GM18870 (cell line): ENCODE measurements at regions not wholly inside any gene's neighbourhood (a gene's known extent, or its start where the extent isn't known, plus 50 kb on each side); places are given as distances from the start of the nearest gene placed in this dataset.
"Not testable (repeated sequence)": the region's sequence is repeated elsewhere in the genome, so short reads cannot be mapped to it uniquely, and the experiment has no call there.

Source experiments
- ATAC-seq: cut with Tn5 transposase; IDR thresholded peaks from one replicate; pipeline ENCODE4 v1.9.1; 2021; ENCODE audit warnings: moderate library complexity; ENCODE audit not compliant: unreplicated experiment

DNA sequence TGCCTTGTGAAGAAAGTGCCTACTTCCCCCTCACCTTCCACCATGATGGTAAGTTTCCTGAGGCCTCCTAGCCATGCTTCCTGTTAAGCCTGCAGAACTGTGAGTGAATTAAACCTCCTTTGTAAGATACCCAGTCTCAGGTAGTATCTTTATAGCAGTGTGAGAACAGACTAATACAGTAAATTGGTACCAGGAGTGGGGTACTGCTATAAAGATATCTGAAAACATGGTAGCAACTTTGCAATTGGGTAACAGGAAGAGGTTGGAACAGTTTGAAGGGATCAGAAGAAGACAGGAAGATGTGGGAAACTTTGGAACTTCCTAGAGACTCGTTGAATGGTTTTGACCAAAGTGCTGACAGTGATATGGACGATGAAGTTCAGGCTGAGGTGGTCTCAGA is 550.3 kb upstream of the ADAMTS5 start:
- not testable (repeated sequence) for ATAC-seq

DNA sequence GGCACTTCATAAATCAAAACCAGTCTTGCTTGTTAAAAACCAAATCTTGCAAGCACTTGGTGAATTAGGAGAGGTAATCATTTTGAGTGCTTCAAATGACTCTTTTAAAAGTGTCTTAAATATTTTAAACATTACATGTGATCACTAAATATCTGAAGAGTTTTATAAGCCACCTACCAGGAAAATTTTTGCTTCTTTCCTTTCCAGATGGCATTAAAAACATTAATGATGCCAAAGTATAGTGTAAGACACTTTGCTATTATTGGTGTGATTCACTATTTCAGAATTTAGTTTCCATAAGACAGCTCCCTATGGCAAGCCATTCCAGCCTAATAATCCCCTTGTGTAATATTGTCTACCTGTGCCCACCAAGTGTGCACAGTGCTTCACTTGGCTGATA is 548.8 kb upstream of the ADAMTS5 start:
- ATAC-seq = no peak

DNA sequence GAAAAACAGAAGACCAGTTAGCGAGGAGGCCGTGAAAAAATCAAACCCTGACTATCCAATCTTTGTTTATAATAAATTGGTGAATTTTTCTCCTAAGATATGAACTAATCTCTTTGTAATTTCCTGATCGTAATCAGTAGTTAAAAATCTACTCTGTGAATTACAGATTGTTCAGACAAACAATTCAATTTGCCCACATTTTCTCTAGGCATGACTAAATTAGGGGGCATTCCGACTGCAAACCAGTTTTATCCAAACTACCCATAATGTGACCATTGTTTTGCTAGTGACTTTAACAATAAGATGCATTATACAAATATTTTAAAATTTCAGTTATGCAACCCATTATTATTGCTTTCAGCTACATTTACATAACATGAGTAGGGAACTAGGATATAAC is 546.9 kb upstream of the ADAMTS5 start:
- ATAC-seq = no peak

DNA sequence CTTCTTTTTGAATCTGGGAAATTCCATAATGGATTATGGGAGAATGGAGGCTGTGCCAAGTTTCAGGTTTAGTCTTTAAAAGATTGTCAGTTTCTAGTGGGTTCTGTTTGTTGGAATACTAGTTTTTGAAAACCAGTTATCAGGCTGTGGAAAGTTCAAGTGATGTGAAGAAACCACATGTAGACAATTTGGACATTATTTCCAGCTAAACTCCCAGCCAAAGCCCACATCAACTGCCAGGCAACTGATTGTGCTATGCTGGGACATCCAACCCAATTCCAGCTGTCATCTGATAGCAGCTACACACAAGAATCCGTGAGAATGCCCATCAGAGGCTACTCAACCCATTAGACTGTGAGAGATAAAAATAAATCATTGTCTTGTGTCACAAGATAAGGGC is 546.1 kb upstream of the ADAMTS5 start:
- no peak for ATAC-seq

DNA sequence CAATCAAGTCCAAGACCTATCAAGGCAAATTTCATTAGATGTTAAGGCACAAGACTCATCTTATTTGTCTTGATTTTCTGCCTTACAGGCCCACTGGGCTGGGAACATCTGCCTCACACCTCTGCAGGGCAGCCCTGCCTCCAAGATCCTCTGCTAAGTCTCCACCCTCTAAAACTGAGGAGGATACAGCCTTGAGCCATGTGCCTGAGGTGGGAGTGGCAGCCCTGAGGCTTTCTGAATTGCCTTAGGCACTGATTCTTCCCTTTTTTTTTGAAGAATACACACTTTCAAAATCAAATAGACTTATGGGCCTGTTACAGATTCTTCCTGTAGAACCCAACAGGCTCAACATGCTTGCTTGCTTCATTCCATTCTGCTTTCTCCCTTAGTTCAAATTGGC is 544.3 kb upstream of the ADAMTS5 start:
- no peak for ATAC-seq

DNA sequence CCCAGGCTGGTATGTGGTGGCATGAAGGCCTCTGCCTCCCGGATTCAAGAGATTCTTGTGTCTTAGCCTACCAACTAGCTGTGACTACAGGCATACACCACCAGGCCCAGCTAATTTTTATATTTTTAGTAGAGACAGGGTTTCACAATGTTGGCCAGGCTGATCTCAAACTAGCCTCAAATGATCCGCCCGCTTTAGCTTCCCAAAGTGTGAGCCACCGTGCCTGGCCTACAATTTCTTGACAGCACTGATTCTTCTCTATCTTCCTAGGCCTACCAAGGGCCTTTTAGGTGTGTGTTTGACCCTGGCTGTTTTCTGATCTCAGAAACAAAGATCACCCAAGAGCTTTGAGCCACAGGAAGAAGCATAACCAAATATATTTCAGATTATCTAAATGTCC is 540.8 kb upstream of the ADAMTS5 start:
- no peak for ATAC-seq

DNA sequence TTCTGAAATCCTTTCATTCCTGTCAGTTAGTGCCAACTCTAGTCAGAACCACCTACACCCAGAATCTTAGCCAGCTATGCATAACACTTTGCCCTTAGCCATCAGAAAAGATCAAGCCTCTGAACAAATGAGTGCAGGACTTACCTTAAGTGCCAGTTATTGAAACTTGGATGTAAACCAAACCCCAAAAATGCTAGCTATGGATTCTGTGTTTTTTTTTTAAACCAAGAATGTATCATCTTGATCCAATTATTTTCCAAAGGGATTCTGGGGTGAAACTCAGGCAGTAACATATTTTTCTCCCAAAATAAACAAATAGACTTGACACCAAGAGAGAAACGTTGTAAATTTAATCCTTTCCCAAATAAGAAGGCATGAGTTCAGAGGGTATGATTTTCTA is 538.6 kb upstream of the ADAMTS5 start:
- no peak for ATAC-seq

DNA sequence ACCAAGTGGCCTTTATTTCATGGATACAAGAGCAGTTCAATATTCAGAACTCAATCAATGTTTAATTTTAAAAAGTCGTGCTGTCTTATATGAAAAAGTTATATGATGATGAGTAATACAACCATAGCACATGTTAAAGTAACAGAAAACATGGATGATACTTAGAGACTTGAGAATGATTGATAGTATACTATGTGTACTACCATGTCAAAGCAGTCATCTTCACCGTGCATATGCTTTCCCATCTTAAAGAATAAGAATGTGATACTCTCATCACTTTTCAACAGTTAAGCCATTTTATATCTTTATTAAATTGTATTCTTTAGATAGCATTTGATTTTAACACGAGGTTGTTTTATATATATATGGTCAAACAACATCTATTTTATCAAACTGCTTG is 535.9 kb upstream of the ADAMTS5 start:
- ATAC-seq = no peak

DNA sequence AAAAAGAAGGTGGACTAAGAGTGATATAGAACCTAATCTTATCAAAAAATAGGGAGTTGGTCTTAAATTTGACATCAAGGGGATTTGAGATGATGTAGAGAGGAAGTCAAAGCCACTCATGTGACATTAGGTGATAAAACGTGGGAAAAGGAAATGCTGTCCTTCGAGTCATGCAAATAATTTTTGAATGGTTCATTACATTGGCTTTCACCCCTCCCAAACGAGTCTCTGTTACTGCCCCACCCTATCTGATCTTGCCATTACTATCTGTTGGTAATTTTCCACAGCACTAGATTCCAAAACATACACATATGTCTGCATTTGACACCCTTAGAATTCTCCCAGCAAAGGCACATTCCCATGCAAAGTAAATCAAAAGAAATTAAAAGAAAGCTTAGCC is 531.1 kb upstream of the ADAMTS5 start:
- ATAC-seq = no peak

DNA sequence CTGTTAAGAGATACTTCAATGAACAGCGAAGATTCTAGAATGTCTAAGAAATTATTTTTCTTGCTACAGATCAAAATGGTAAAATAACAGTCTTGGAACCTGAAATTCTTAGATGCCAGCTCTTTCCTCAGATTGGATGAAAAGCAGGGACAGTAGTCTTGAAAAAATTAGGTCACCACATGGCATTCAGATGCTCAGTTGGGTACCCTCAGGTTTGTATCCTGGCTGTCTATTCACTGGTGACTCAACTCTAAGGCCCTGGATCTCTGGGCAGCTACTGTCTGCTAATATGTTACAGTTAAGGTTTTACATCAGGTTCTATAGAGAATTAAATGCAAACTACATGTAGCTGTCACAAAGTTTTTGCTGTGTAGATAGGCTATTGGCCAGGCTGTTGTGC is 528.9 kb upstream of the ADAMTS5 start:
- no peak for ATAC-seq

DNA sequence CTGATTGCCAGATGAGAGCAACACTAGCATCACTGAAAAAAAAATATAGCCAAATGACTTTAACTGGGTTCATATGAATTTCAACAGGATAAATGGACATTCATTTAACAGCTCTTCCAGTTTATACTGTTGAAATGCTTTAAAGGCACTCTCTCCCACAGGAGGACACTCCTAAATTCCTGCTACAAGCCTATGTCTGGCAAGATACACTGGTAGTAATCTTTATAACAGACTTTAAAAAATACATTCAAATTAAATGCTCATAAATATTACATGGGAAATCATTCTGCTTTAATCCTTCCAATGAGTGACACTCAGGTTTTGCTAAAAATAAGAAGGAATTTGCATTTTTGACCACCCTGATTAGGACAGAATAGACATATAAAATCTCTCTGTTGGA is 526.7 kb upstream of the ADAMTS5 start:
- no peak for ATAC-seq

DNA sequence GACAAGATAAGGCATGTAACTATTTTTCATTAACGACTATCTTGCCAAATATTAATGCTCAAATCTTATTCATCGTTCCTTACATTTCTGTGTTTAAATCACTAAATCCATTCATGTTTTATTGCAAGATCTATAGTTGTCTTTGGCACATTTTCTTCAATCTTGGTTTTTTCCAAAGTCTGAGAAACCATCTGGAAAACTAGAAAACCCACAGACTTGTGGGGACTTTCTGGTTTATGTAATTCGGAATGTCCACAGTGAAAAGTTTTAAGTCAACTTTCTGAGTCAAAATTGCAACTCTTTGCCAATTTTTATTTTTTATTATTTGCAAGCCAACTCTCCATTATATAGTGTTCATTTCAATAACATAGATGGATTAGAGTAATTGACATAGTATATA is 520.8 kb upstream of the ADAMTS5 start:
- ATAC-seq = no peak

DNA sequence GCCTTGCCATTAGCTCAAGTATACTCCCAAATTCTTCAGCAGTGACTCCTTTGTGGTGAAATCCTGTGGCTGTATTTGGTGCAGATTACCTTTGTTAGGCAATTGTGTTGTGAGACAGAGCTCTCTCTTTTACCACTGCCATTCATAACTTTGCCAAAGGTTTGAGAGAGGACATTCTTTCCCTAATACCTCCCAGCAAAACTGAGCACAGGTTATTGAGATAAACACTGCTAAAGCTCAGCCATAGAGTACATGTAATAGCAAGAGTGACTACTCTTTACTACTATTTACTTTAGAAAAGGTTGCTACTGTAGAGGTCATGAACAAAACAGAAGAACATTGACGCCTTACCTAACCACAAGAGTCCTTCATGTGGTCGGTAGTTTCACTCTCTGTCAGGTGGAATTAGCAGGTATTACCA is 514.0 kb upstream of the ADAMTS5 start:
- ATAC-seq = no peak

DNA sequence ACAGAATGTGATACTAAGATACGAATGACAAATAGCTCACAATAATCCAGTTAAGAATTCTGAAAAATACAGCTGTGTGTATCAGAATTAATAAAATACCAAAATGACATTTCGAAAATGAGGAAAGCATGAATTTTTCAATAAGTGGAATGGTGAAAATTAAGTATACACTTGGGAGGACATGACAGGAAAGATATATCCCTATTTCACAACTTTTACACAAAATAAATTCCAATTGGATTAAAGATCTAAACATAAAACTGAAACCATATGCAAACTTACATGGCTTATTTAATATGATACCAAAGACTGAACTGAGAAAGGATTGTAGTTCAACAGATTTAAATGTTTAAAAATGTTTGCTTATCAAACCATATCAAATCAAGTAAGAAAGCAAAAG is 510.4 kb upstream of the ADAMTS5 start:
- no peak for ATAC-seq

DNA sequence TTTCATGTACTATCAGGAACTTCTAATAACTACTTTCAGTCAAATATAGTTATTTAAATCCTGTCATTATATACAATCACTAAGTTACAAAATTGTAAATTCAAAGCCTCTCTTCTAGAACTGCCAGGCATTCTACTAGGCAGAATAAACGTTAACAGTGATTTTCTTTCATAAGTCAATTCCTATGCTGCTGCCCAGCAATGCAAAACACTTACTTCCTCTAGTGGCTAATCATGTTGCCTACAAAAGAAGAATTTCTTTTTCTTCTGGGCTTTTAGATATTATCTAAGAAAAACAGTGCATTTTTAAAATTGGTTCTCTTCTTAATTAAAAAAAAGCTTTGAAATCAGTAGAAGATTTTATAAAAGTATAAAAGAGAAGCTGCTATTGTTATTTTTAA is 509.8 kb upstream of the ADAMTS5 start:
- no peak for ATAC-seq

DNA sequence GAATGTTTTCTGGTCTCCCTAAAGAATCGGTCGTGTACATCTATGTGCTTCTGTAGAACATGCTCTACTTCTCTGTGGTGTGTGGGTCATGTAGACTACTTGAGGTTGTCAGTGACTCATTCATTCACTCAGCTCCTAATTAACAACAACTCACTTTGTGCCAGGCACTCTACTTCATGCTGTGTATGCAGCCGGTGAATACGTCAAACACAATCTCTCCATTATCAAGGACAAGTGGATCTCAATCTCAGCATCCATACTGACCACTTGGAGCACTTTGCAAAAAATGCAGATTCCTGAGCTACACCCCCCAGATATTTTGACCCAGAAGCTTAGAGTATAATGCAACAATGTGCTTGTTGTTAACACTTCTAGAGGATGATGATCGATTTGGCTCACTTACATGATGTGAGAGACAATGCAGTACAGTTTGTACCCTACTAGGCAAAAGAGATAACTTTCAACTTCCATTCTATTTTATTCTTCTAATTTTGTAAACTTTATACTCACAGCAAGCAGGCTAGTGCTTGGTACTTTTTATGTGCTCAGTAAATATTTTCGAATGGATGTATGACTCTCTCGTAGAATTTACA is 508.6 kb upstream of the ADAMTS5 start:
- ATAC-seq = no peak

DNA sequence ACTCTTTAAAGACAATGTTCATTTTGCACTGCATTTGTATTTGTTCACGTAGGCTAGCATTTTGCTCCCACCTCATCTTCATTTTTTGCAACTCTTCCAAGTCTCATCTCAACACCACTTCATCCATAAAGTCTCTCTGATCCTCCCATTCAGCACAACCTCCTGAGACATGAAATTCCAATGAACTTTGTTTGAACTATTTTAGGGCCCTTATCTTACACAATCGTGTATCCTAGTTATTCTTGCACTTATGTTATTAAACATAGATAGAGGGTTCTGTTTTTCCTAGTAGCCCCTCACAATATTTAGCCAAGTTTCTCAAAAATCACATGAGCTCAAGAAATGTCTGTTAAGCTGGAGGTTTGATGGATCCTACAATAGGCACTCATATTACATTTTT is 500.5 kb upstream of the ADAMTS5 start:
- no peak for ATAC-seq

DNA sequence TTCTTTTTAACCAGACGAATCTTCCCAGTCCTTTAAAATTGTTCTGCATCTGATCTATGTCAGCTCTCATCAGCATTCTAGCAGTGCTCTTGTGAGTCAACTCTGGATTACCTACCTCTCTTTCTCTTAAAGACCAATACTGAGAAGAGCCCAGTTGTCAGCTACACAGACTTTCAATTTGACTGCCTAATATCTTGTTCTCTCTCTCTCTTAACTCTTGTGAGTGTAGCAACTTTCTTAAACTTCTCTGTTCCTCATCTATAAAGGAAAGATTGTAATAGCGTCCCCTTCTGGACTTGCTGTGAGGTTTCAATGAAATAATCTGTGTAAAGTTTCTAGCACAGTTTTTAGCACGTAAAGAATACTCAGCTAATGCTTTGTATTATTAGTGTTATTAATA is 499.3 kb upstream of the ADAMTS5 start:
- ATAC-seq = no peak

DNA sequence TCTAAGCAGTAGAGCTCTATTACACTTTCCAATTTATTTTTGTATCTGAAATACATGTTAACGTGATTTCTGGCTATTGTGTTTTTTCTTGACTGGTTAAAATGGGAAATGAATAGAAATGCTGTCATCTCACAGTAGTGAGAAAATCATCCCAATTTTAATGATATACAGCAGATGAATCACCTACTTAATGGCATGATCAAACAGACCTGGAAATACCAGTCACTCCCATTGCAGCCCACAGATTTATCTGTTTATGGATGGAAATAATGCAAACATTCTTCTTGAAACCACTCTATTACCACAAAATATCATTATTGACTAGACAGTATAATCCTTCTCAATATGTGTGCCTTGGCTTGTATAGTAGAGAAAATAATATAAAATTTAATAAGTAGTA is 497.8 kb upstream of the ADAMTS5 start:
- ATAC-seq = no peak

DNA sequence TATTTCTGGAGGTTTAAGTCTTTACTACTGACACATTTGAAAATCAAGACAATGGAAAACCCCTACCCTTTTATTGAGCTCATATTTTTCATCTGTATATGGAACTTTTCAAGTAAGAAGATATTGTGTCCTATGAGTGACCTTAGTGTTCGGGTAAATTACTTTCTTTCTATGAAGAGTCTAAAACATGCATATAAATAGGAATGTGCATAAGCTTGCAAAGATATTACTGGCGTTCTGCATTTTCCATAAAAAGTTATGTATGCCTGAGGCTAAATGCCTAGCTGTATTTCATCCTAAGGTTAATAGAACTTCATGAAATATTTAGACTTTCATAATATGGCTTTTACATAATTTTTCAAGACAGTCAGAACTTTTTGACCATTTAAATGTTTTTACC is 495.8 kb upstream of the ADAMTS5 start:
- ATAC-seq = no peak

DNA sequence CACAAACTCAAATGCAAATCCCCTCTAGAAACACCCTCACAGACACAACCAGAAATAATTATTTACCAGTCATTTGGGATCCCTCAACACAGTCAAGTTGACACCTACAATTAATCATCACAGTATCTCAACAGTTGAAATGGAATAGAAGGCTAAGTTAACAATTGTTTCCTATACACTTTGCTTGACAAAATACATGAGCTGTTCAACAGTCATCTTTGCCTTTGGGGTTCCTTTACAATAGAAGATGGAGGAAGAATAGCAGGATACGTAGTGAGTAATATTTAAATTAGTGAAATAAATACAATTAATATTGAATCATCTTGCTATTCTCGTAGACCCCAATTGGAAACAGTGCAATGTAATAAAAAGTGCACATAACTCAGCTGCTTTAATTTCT is 487.3 kb upstream of the ADAMTS5 start:
- ATAC-seq = no peak

DNA sequence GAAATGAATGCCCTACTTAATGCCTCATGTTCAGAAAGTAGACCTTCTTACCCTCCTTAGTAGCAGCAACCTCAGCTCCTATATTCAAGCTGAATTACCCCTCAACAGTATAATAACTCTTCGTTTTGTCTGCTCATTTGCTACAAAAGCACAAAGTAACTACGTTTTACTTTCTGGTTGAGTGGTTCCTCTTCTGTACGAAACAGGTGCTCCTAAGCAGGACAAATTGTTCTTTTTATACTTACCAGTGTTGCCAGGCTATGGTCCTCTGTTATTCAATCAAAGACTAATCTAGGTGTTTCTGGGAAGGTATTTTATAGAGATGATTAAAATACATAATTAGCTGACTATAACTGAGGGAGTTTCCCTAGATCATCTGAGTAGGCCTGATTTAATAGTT is 484.2 kb upstream of the ADAMTS5 start:
- no peak for ATAC-seq

DNA sequence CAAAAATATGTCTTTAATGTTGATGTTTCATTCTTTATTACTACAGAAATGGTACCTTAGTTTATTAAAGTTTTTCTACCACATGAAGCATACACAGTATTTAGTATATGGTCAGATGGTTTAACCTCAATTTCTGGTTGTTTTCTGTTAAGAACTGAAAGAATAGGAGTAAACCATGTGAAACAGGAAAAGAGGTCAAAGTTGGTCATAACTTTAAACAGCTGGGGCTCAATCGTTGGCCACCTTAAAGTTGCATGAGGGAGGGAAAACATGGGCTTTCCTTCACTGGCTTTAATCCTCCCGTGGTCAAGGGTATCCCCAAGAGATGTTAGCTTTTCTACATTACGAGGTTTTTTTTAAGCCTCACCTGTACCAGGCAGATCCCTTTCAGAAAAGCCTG is 483.3 kb upstream of the ADAMTS5 start:
- ATAC-seq = no peak

DNA sequence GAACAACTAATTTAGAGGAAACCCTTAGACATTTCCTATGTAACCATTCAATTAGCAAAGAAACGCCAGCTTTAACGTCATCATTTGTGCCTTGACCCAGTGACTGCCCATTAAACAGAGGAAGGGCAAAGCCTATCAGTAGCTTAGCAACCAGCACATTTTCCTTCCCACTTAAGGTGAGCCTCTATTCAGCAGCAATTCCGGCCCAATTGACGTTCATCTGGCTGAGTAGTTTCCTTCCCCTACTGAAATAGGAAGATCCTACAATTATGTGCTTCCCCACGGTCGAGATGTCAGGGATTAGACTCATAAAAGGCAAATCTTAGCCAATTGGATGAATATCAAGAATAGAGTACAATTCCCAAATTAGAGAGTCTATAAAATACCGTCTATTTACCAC is 482.1 kb upstream of the ADAMTS5 start:
- ATAC-seq = no peak
